BE2C (cell line): ENCODE measurements at regions not wholly inside any gene's neighbourhood (a gene's known extent, or its start where the extent isn't known, plus 50 kb on each side); places are given as distances from the start of the nearest gene placed in this dataset.
A peak's percentile ranks its signal among the peaks of the same experiment; 100 is the strongest.

Source experiments
- DNase-seq: peaks from one replicate; pipeline ENCODE4 v3.0.0-alpha.2; 2020
- H3K27me3 ChIP-seq: fragments of 250-450 bp; sonication (Bioruptor Pico); 2 replicates; pipeline ENCODE4 v1.5.1; 2020; ENCODE audit warnings: mild to moderate bottlenecking
- H3K36me3 ChIP-seq: fragments of 250-450 bp; sonication (Bioruptor Pico); 2 replicates; pipeline ENCODE4 v1.5.1; 2020; ENCODE audit warnings: mild to moderate bottlenecking
- H3K4me1 ChIP-seq: fragments of 250-450 bp; sonication (Bioruptor Pico); 2 replicates; pipeline ENCODE4 v1.5.1; 2020
- H3K4me3 ChIP-seq: 2 replicates; pipeline ENCODE4 v1.5.1; 2011; ENCODE audit warnings: low read depth, low read length
- H3K9me3 ChIP-seq: fragments of 250-450 bp; sonication (Bioruptor Pico); 2 replicates; pipeline ENCODE4 v1.5.1; 2020
- TF ChIP-seq, protein P1 (sequence below): IDR thresholded peaks from 2 replicates; pipeline ENCODE4 v1.5.1; 2012; ENCODE audit warnings: mild to moderate bottlenecking, low read depth, low read length

DNA sequence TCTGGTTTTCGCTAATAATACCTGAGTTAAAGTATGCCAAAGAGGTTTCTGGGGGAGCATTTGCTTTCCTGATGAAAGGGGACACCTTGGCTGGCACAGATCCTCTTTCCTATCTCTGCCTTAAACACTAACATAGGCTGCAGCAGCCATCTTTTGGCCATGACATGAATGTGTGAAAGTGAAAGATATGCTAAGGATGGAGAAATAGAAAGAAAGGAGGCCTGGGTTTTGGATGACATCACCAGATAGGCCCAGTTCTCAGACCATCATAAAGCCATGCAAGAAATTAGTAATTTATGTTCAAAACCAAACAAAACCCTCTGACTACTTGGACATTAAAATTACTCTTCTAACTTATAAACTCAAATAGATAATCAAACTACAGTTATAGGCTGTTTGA is 279.7 kb downstream of the COG6 start:
- TF ChIP-seq, protein P1, sequence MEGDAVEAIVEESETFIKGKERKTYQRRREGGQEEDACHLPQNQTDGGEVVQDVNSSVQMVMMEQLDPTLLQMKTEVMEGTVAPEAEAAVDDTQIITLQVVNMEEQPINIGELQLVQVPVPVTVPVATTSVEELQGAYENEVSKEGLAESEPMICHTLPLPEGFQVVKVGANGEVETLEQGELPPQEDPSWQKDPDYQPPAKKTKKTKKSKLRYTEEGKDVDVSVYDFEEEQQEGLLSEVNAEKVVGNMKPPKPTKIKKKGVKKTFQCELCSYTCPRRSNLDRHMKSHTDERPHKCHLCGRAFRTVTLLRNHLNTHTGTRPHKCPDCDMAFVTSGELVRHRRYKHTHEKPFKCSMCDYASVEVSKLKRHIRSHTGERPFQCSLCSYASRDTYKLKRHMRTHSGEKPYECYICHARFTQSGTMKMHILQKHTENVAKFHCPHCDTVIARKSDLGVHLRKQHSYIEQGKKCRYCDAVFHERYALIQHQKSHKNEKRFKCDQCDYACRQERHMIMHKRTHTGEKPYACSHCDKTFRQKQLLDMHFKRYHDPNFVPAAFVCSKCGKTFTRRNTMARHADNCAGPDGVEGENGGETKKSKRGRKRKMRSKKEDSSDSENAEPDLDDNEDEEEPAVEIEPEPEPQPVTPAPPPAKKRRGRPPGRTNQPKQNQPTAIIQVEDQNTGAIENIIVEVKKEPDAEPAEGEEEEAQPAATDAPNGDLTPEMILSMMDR, result no peak
- Histone ChIP-seq H3K4me1 (no peaks in the 10 kb centered on the region), H3K4me3 (no peak overlapping the region), H3K9me3 (no peaks in the 10 kb centered on the region), H3K27me3 (no peaks in the 10 kb centered on the region), H3K36me3 (no peaks in the 10 kb centered on the region)
- no peak for DNase-seq

DNA sequence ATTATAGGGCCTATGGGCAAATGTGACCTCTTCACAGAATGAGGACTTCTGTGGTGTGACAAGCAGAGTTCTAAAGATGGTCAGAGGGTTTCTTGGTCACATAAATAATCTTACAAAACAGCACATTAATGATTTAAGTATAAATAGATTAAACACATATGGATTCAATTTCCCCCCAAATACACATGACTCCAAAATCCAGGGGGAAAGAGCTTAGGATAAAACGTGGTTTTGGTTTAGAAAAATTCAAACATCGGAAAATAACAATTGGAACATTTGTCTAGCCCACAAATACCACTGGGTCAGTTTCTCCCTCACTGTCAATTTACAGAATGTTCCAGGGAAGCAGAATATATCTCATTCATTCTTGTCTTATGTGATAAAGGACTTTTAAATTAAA is 283.1 kb downstream of the COG6 start:
- no peaks in the 10 kb centered on the region for H3K9me3 ChIP-seq
- no peak overlapping the region for H3K4me3 ChIP-seq
- H3K36me3 ChIP-seq, result no peaks in the 10 kb centered on the region
- H3K27me3 ChIP-seq, result no peaks in the 10 kb centered on the region
- DNase-seq, result no peak
- H3K4me1 ChIP-seq, result no peaks in the 10 kb centered on the region
- TF ChIP-seq, protein P1, result no peak

DNA sequence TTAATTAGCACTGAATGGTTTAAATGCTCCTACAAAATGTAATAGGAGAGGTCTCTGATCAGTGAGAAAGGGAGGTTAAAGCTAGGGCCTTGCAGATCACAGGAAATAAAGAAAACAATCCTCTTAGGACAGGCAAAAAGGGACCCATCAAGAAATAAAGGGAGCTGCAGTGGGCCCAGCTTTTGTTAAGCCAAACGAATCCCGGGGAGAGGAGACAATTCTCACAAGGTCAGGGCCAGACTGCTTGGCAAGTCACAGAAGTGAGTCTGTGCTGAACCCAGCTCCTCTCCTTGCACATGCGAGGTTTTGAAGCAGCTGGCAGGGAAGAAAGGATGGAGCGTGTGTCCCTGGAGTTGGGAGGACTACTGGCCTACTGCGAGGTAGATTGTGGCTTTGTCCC is 285.8 kb downstream of the COG6 start:
- Histone ChIP-seq H3K4me1 (no peaks in the 10 kb centered on the region), H3K36me3 (no peaks in the 10 kb centered on the region), H3K4me3 (no peak overlapping the region), H3K27me3 (no peaks in the 10 kb centered on the region), H3K9me3 (no peaks in the 10 kb centered on the region)
- no peak for DNase-seq
- TF ChIP-seq, protein P1, result no peak

GRCh38 chr13:39941911-39942551 is 286.6 kb downstream of the COG6 start:
- Histone ChIP-seq H3K4me3 (no peak overlapping the region), H3K9me3 (no peaks in the 10 kb centered on the region), H3K4me1 (no peaks in the 10 kb centered on the region), H3K36me3 (no peaks in the 10 kb centered on the region), H3K27me3 (no peaks in the 10 kb centered on the region)
- TF ChIP-seq, protein P1, result no peak
- no peak for DNase-seq

- no peaks in the 10 kb centered on the region for H3K27me3 ChIP-seq
- no peaks in the 10 kb centered on the region for H3K9me3 ChIP-seq
- no peaks in the 10 kb centered on the region for H3K4me1 ChIP-seq
- no peak overlapping the region for H3K4me3 ChIP-seq
- DNase-seq, result peak; percentile 75
- H3K36me3 ChIP-seq, result no peaks in the 10 kb centered on the region
- TF ChIP-seq, protein P1, result peak; percentile 100
Measured at GRCh38 chr13:39942552-39943273, 287.3 kb downstream of the COG6 start.

- Histone ChIP-seq H3K9me3 (no peaks in the 10 kb centered on the region), H3K4me3 (no peak overlapping the region), H3K4me1 (no peaks in the 10 kb centered on the region), H3K36me3 (no peaks in the 10 kb centered on the region), H3K27me3 (no peaks in the 10 kb centered on the region)
- no peak for DNase-seq
- TF ChIP-seq, protein P1, result no peak
Measured at GRCh38 chr13:39943711-39944110, 288.2 kb downstream of the COG6 start.
